HG03378 (cell line): ENCODE measurements at regions not wholly inside any gene's neighbourhood (a gene's known extent, or its start where the extent isn't known, plus 50 kb on each side); places are given as distances from the start of the nearest gene placed in this dataset.
"Not testable (repeated sequence)": the region's sequence is repeated elsewhere in the genome, so short reads cannot be mapped to it uniquely, and the experiment has no call there.

Source experiments
- ATAC-seq: cut with Tn5 transposase; IDR thresholded peaks from one replicate; pipeline ENCODE4 v1.9.1; 2021; ENCODE audit warnings: mild to moderate bottlenecking, moderate library complexity; ENCODE audit not compliant: unreplicated experiment

- not testable (repeated sequence) for ATAC-seq
Measured at GRCh38 chr12:94816746-94817145, 166.4 kb upstream of the TMCC3 start.

DNA sequence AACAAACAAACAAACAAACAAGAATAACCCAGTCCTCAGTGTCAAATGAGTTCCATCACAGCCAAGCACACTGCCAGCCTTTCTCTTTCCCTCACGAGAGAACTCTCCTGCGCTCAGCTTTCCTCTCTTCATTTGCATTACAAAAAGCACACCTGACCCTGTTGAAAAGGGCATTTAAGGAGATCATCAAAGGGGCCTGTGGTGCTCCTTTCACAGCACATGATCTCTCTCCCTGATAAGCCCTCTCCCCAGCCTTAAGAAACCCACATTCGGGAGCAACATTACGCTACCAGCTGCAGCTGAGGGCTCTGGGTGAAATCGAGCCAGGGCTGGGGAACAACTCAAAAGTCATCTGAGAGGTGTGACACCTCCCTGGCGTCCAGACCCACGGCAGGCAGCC, 165.6 kb upstream of the TMCC3 start:
- no peak for ATAC-seq

DNA sequence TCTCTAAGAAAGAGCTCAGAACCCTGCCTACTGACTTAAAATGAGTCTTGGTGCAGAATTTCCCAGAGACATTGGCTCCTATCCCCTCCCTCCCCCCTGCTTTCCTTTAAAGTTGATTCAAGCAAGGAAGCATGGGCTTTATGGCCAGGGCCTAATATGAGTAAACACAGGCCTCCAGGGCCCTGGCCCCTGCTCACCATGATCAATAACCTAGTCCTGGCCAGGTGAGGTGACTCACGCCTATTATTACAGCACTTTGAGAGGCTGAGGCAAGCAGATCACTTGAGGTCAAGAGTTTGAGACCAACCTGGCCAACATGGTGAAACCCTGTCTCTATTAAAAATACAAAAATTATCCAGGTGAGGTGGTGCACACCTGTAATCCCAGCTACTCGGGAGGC, 165.1 kb upstream of the TMCC3 start:
- ATAC-seq, result no peak

DNA sequence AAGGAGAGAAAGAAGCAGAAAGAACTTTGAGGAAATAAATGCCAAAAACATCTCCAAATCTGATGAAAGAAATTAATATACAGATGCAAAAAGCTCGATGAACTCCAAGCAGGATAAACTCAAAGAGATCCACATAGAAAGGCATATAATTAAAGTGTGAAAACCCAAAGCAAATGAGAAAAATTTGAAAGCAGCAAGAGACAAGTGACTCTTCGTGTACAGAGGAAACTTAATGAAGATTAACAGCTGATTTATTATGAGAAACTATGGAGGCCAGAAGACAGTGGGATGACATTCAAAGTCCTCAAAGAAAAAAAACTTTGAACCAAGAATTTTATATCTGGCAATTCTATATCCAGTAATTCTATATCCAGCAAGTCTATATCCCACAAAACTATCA, 163.0 kb upstream of the TMCC3 start:
- no peak for ATAC-seq

GRCh38 chr12:94812345-94812744, 162.0 kb upstream of the TMCC3 start:
- peak; percentile 43 for ATAC-seq

GRCh38 chr12:94811611-94812010, 161.3 kb upstream of the TMCC3 start:
- ATAC-seq, result peak; percentile 27

DNA sequence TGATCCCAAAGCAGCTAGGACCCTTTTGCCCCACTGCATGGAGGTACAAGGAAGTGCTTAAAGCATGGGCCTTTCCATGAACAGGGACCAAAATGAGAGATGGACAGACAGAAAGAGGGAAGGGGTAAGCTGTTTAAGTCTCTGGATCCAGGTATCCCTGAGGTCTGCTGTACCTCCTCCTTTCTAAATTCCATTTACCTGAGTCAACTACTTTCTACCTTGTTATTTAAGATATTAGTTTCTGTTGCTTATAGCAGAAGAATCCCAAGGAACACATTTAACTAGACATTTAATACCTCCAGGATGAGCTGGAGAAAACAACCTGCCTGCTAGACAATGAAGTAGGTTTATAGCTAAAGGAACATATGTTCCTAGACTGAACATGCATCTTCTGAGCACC, 157.6 kb upstream of the TMCC3 start:
- no peak for ATAC-seq

- ATAC-seq, result no peak
Measured at GRCh38 chr12:94806617-94807016, 156.3 kb upstream of the TMCC3 start.

DNA sequence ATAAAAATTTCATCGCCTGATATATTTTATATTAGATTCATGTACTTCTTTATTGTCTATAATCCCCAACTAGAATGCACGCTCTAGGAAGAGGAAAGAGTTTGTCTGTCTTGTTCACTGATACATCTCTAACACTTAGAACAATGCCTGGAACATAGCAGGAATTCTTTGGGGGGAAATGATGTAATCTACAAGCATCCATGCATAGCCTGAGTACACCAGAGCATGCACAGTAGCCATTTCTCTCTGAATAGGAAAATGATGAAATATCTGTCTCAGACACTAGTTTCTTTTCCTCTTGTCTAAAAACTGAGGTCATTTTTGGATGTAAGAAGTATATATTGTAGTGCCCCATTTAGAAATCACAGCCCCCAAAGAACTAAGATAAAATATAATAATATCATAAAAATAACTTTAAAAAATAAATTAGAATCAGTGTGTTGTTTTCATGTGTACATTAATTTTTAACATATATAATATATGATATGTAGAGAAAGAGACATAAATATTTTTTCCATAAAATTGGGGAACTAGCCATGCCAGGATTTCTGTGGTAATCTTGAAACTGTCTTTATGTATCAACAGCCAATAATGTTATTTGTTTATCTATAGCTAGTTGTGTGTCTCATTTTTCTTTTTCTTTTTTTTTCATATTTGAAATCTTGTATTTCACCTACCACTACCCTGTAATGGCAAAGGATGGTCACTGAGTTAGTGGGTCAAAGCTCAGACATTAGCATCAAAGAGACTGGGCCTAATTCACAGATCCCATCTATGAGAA, 155.6 kb upstream of the TMCC3 start:
- ATAC-seq, result no peak

- no peak for ATAC-seq
Measured at GRCh38 chr12:94803939-94804338, 153.6 kb upstream of the TMCC3 start.

DNA sequence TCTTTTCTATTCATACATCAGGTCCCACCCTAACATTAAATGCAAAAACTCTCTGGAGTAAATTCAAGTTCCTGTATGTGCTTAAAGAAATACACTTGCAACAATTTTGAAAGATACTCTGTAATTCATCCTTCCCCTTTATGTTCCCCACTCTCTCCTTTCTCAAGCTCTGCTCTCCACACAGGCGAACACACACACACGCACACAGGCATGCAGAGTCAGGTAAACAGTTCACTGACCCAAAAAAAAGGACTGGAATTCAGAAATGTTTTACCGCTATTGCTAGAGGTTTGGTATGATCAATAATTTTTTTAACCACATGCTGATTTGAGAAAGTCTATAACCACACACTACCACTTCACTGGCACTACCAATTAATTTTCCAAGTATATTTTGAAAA, 152.4 kb upstream of the TMCC3 start:
- ATAC-seq, result no peak

GRCh38 chr12:94801745-94802144, 151.4 kb upstream of the TMCC3 start:
- ATAC-seq, result no peak

- no peak for ATAC-seq
Measured at GRCh38 chr12:94799136-94799535, 148.8 kb upstream of the TMCC3 start.

GRCh38 chr12:94798113-94798512, 147.8 kb upstream of the TMCC3 start:
- ATAC-seq, result no peak

GRCh38 chr12:94795520-94795919, 145.2 kb upstream of the TMCC3 start:
- ATAC-seq, result no peak

GRCh38 chr12:94795044-94795443, 144.7 kb upstream of the TMCC3 start:
- ATAC-seq, result no peak

GRCh38 chr12:94793191-94793595, 142.8 kb upstream of the TMCC3 start:
- ATAC-seq, result no peak

GRCh38 chr12:94792693-94793092, 142.3 kb upstream of the TMCC3 start:
- no peak for ATAC-seq

DNA sequence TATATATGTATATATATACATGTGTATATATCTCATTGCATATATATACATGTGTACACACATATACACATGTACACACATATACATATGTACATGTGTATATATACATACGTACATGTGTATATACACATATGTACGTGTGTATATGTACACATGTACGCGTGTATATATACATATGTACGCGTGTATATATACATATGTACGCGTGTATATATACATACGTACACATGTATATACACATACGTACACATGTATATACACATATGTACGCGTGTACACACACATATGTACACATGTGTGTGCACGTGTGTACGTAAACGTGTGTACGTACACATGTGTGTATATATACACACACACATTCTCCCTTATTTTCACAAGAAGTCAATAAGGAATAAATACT, 141.6 kb upstream of the TMCC3 start:
- no peak for ATAC-seq

DNA sequence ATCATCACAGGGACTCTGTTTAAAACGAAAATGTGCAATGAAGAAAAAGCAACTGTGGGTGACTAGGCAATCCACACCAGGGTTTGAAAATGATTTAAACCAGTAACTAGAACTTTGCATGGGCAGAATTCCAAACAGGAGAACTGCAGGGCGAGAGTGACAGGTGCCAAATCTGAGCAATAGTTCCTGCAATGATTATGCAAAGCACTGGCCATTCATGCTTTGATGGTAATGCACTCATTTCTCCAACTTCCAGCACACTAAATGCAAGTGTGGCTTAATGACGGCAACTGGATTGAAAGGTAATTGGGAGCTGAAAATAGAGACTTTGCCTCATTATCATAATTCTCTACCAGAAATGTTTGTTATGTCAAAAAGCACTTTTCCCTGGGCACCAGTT, 140.5 kb upstream of the TMCC3 start:
- no peak for ATAC-seq

DNA sequence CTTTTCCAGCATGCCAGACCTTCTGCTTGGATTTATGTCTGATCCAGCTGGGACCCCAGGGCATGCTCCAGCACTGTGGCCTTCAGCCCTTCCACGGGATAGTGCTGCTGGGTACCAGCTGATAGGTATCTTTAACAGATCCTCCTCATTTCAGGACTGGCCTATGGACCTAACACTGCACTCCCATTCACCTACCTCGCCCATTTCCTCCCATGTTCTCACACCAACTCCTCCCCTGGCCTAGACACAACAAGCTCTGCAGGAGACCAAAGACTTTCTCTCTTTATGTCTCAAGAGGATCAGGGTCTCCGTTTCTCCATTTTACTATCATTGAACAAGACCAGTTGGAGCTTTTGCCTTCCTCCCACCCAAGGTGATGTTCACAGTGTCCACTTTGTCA, 140.0 kb upstream of the TMCC3 start:
- ATAC-seq, result no peak

DNA sequence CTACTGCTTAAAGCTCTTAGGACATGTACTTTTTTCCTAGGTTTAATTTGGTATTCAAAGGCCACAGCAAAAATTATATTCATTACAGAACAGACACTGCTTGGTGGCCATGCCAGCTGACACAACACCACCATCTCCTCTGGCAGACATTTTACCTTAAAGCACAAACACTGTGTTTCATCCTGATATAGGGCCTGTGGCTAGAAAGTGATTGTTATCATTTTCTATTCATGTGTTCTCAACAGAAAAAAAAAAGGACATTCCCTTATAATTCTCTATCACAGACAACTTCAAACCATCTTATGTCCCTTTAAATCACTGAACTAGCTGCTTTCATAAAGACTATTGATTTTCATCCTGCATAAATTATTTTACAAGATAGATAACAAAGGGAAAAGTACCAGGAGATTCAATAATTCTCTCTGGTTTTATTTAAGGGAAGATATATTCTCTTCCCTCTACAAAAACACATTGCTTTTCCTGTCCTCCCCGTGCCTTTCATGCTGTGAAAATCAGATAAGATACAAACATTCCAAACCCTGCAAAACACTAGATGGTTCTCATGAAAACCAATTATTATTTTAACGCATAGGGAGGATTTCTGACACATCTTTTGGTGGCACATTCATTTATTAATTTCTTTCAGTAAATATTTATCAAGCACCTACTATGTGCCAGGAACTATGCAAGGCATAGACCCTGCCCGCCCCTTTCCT, 139.3 kb upstream of the TMCC3 start:
- no peak for ATAC-seq

DNA sequence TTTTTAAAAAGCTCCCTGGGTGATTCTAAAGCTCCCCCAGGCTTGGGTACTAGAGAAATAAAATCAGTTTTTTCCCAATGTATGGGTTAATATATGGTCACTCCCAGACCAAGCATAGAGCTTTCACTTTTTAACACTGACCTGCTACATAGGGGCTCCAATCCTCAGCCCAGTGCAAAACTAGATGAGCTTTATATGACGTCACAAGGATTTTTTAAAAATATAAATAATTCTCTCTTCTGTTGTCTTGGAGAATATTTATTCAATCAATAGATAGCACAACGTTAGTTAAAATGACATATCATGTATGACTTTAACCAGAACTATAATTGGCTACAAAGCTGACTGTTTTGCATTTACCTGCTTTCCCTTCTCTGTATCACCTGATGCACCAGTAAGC, 137.9 kb upstream of the TMCC3 start:
- no peak for ATAC-seq
